HEK293T (cell line): ENCODE measurements at regions not wholly inside any gene's neighbourhood (a gene's known extent, or its start where the extent isn't known, plus 50 kb on each side); places are given as distances from the start of the nearest gene placed in this dataset.
A peak's percentile ranks its signal among the peaks of the same experiment; 100 is the strongest.
"Not testable (repeated sequence)": the region's sequence is repeated elsewhere in the genome, so short reads cannot be mapped to it uniquely, and the experiment has no call there.

Experiments used
- CTCF ChIA-PET: fragments of 350-600 bp; formaldehyde crosslinking; extraction: SDS; loops from one replicate; lab custom pipeline; 2021; ENCODE audit warnings: antibody characterized with exemption, inconsistent platforms; lab: Yijun Ruan, JAX
- POLR2A ChIA-PET: fragments of 350-600 bp; formaldehyde crosslinking; extraction: SDS; loops from one replicate; lab custom pipeline; 2020; ENCODE audit warnings: antibody characterized with exemption, inconsistent platforms; lab: Yijun Ruan, JAX
- DNase-seq: peaks from one replicate; pipeline ENCODE4 v3.0.0; 2012; ENCODE audit warnings: mixed read lengths; ENCODE audit errors: extremely low spot score
- ARNT ChIP-seq: fragments of 450-650 bp; IDR thresholded peaks from 2 replicates; pipeline ENCODE4 v1.6.1; 2017; ENCODE audit warnings: mild to moderate bottlenecking
- BHLHE40 ChIP-seq: fragments of 450-650 bp; IDR thresholded peaks from 2 replicates; pipeline ENCODE4 v1.6.1; 2016; ENCODE audit warnings: mild to moderate bottlenecking, moderate library complexity, borderline replicate concordance
- CTBP1 ChIP-seq: fragments of 450-650 bp; IDR thresholded peaks from 2 replicates; pipeline ENCODE4 v1.6.1; 2016; ENCODE audit warnings: borderline replicate concordance
- ELF4 ChIP-seq: fragments of 450-650 bp; IDR thresholded peaks from 2 replicates; pipeline ENCODE4 v1.6.1; 2017; ENCODE audit warnings: antibody characterized with exemption
- FOXA1 ChIP-seq: fragments of 450-650 bp; IDR thresholded peaks from 2 replicates; pipeline ENCODE4 v1.6.1; 2016; ENCODE audit warnings: mild to moderate bottlenecking
- FOXK2 ChIP-seq: fragments of 450-650 bp; IDR thresholded peaks from 2 replicates; pipeline ENCODE4 v1.6.1; 2016; ENCODE audit warnings: mild to moderate bottlenecking
- FOXM1 ChIP-seq: fragments of 450-650 bp; IDR thresholded peaks from 2 replicates; pipeline ENCODE4 v1.6.1; 2017; ENCODE audit warnings: mild to moderate bottlenecking, borderline replicate concordance
- HDGF ChIP-seq: fragments of 450-650 bp; IDR thresholded peaks from 2 replicates; pipeline ENCODE4 v1.6.1; 2017; ENCODE audit warnings: antibody characterized with exemption, borderline replicate concordance
- L3MBTL2 ChIP-seq: fragments of 450-650 bp; conservative IDR thresholded peaks from 2 replicates; pipeline ENCODE4 v1.6.1; 2016; ENCODE audit warnings: mild to moderate bottlenecking
- LEF1 ChIP-seq: fragments of 450-650 bp; IDR thresholded peaks from 2 replicates; pipeline ENCODE4 v1.6.1; 2017; ENCODE audit warnings: mild to moderate bottlenecking, borderline replicate concordance
- NFRKB ChIP-seq: fragments of 450-650 bp; IDR thresholded peaks from 2 replicates; pipeline ENCODE4 v1.6.1; 2016; ENCODE audit warnings: mild to moderate bottlenecking, moderate library complexity
- PKNOX1 ChIP-seq: fragments of 450-650 bp; IDR thresholded peaks from 2 replicates; pipeline ENCODE4 v1.6.1; 2016
- SP1 ChIP-seq: fragments of 450-650 bp; IDR thresholded peaks from 2 replicates; pipeline ENCODE4 v1.6.1; 2017
- SUZ12 ChIP-seq: fragments of 450-650 bp; IDR thresholded peaks from 2 replicates; pipeline ENCODE4 v1.6.1; 2016; ENCODE audit warnings: mild to moderate bottlenecking
- TARDBP ChIP-seq: fragments of 450-650 bp; IDR thresholded peaks from 2 replicates; pipeline ENCODE4 v1.6.1; 2016
- ZNF384 ChIP-seq: fragments of 450-650 bp; IDR thresholded peaks from 2 replicates; pipeline ENCODE4 v1.6.1; 2016

- CTCF ChIA-PET, result no interaction called here
- POLR2A ChIA-PET, result no interaction called here
- TF ChIP-seq TARDBP, result no peak
- TF ChIP-seq ELF4, result no peak
- TF ChIP-seq LEF1, result no peak
- no peak for TF ChIP-seq FOXM1
- no peak for TF ChIP-seq ZNF384
- no peak for TF ChIP-seq NFRKB
- TF ChIP-seq BHLHE40, result no peak
- no peak for TF ChIP-seq HDGF
- TF ChIP-seq ARNT, result no peak
- no peak for TF ChIP-seq SP1
- TF ChIP-seq L3MBTL2, result no peak
- no peak for TF ChIP-seq PKNOX1
- no peak for TF ChIP-seq FOXA1
- no peak for TF ChIP-seq FOXK2
- DNase-seq, result no peak
Measured at GRCh38 chr12:67716817-67717216, 68.3 kb downstream of the DYRK2 start.

GRCh38 chr12:67719303-67719702 lies 70.8 kb downstream of the DYRK2 start:
- CTCF ChIA-PET, POLR2A ChIA-PET, DNase-seq: not testable (repeated sequence)

GRCh38 chr12:67720351-67720856 lies 71.9 kb downstream of the DYRK2 start:
- DNase-seq, result peak; percentile 59
- CTCF ChIA-PET, result no interaction called here
- TF ChIP-seq TARDBP, result no peak
- peak; percentile 36; the same call in 1 of the 2 replicates for TF ChIP-seq L3MBTL2
- peak; percentile 97 for TF ChIP-seq PKNOX1
- POLR2A ChIA-PET, result no interaction called here

- CTCF ChIA-PET, result no interaction called here
- TF ChIP-seq L3MBTL2 (no peak), NFRKB (no peak), CTBP1 (no peak), BHLHE40 (no peak), FOXA1 (no peak), PKNOX1 (no peak), ELF4 (no peak), SP1 (no peak)
- POLR2A ChIA-PET, result no interaction called here
- no peak for DNase-seq
Measured at GRCh38 chr12:67721248-67721647, 72.7 kb downstream of the DYRK2 start.

- ChIA-PET POLR2A (no interaction called here), CTCF (no interaction called here)
- TF ChIP-seq CTBP1 (no peak), HDGF (no peak), TARDBP (no peak), ZNF384 (no peak), L3MBTL2 (no peak), NFRKB (no peak), ARNT (no peak), FOXA1 (no peak), BHLHE40 (no peak), FOXM1 (no peak), FOXK2 (no peak), ELF4 (no peak), PKNOX1 (no peak), SUZ12 (no peak), LEF1 (no peak), SP1 (no peak)
- no peak for DNase-seq
Measured at GRCh38 chr12:67722296-67722695, 73.8 kb downstream of the DYRK2 start.

GRCh38 chr12:67726868-67727267 lies 78.3 kb downstream of the DYRK2 start:
- ChIA-PET CTCF (no interaction called here), POLR2A (no interaction called here)
- TF ChIP-seq L3MBTL2 (no peak), NFRKB (no peak), ELF4 (no peak), SP1 (no peak), FOXM1 (no peak), ZNF384 (no peak), FOXA1 (no peak), BHLHE40 (no peak), FOXK2 (no peak), CTBP1 (no peak), TARDBP (no peak)
- no peak for DNase-seq
